HEK293T (cell line): ENCODE measurements at regions not wholly inside any gene's neighbourhood (a gene's known extent, or its start where the extent isn't known, plus 50 kb on each side); places are given as distances from the start of the nearest gene placed in this dataset.

ENCODE experiments used
- ARNT ChIP-seq: fragments of 450-650 bp; IDR thresholded peaks from 2 replicates; pipeline ENCODE4 v1.6.1; 2017; ENCODE audit warnings: mild to moderate bottlenecking
- BHLHE40 ChIP-seq: fragments of 450-650 bp; IDR thresholded peaks from 2 replicates; pipeline ENCODE4 v1.6.1; 2016; ENCODE audit warnings: mild to moderate bottlenecking, moderate library complexity, borderline replicate concordance
- ELF4 ChIP-seq: fragments of 450-650 bp; IDR thresholded peaks from 2 replicates; pipeline ENCODE4 v1.6.1; 2017; ENCODE audit warnings: antibody characterized with exemption
- FOXK2 ChIP-seq: fragments of 450-650 bp; IDR thresholded peaks from 2 replicates; pipeline ENCODE4 v1.6.1; 2016; ENCODE audit warnings: mild to moderate bottlenecking
- FOXM1 ChIP-seq: fragments of 450-650 bp; IDR thresholded peaks from 2 replicates; pipeline ENCODE4 v1.6.1; 2017; ENCODE audit warnings: mild to moderate bottlenecking, borderline replicate concordance
- HDGF ChIP-seq: fragments of 450-650 bp; IDR thresholded peaks from 2 replicates; pipeline ENCODE4 v1.6.1; 2017; ENCODE audit warnings: antibody characterized with exemption, borderline replicate concordance
- LEF1 ChIP-seq: fragments of 450-650 bp; IDR thresholded peaks from 2 replicates; pipeline ENCODE4 v1.6.1; 2017; ENCODE audit warnings: mild to moderate bottlenecking, borderline replicate concordance
- NFRKB ChIP-seq: fragments of 450-650 bp; IDR thresholded peaks from 2 replicates; pipeline ENCODE4 v1.6.1; 2016; ENCODE audit warnings: mild to moderate bottlenecking, moderate library complexity
- PKNOX1 ChIP-seq: fragments of 450-650 bp; IDR thresholded peaks from 2 replicates; pipeline ENCODE4 v1.6.1; 2016
- SP1 ChIP-seq: fragments of 450-650 bp; IDR thresholded peaks from 2 replicates; pipeline ENCODE4 v1.6.1; 2017
- SUZ12 ChIP-seq: fragments of 450-650 bp; IDR thresholded peaks from 2 replicates; pipeline ENCODE4 v1.6.1; 2016; ENCODE audit warnings: mild to moderate bottlenecking
- TARDBP ChIP-seq: fragments of 450-650 bp; IDR thresholded peaks from 2 replicates; pipeline ENCODE4 v1.6.1; 2016
- ZNF384 ChIP-seq: fragments of 450-650 bp; IDR thresholded peaks from 2 replicates; pipeline ENCODE4 v1.6.1; 2016

- TF ChIP-seq NFRKB = no peak
- TF ChIP-seq HDGF = no peak
- TF ChIP-seq ZNF384 = no peak
- TF ChIP-seq FOXK2 = no peak
- no peak for TF ChIP-seq BHLHE40
- no peak for TF ChIP-seq ELF4
- no peak for TF ChIP-seq ARNT
- TF ChIP-seq SUZ12 = no peak
- TF ChIP-seq LEF1 = no peak
- TF ChIP-seq SP1 = no peak
- no peak for TF ChIP-seq TARDBP
- TF ChIP-seq FOXM1 = no peak
- no peak for TF ChIP-seq PKNOX1
Observed at GRCh38 chr7:131149840-131150239, 177.8 kb upstream of the MKLN1 start.
